ENCODE measurements at regions not wholly inside any gene's neighbourhood (a gene's known extent, or its start where the extent isn't known, plus 50 kb on each side); places are given as distances from the start of the nearest gene placed in this dataset.

DNA sequence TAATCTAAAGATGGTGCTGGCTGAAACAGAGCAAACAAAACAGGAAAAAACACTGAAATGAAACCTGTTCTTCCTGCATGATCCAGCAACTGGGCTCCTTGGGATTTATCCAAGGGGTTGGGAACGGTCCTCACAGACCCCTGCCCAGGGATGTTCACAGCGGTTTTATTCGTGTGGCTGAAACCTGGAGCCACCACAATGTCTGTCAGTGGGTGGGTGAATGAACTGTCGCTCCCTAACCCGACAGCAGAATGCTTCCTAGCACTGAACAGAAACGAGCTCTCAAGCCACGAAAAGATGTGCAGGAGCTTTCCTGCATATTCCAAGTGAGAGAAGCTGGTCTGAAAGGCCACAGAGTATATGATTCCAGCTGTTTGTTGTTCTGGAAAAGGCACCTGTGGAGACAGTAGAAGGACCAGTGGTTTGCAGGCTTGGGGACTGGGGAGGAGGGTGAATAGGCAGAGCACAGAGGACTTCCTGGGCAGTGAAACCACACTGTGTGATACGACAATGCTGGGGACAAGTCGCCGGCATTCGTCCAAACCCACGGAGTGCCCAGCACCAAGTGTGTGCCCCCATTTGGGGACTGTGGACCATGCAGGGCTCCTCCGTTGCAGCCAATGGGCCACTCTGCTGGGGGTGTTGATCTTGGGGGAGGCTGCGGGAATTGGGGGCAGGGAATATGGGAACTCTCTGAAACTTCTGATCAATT lies 73.9 kb downstream of the TEX29 start:
- Mint-ChIP-seq H3K27me3 (ENCODE audit: insufficient read depth, low read depth, poor library complexity) (peaks cover 7% of the 10 kb centered on the region), H3K9me3 (peaks cover 9% of the 10 kb centered on the region; the same call in 2 of the 3 replicates), H3K27ac (no peak overlapping the region), H3K4me3 (no peak overlapping the region), H3K36me3 (ENCODE audit: low read depth) (no peaks in the 10 kb centered on the region), H3K4me1 (no peaks in the 10 kb centered on the region)
- Histone ChIP-seq H3K79me2 (replicated peaks; ENCODE audit: insufficient read depth) (no peaks in the 10 kb centered on the region), H3K9me2 (ENCODE audit: insufficient read depth) (no peaks in the 10 kb centered on the region), H3K4me1 (ENCODE audit: insufficient read depth) (no peaks in the 10 kb centered on the region), H3K27me3 (ENCODE audit: insufficient read depth) (no peaks in the 10 kb centered on the region), H2AFZ (no peak overlapping the region), H3K4me2 (no peak overlapping the region), H4K20me1 (replicated peaks; ENCODE audit: insufficient read depth) (no peaks in the 10 kb centered on the region), H3F3A (replicated peaks; ENCODE audit: low read depth) (no peaks in the 10 kb centered on the region), H3K27ac (ENCODE audit: low read depth) (no peak overlapping the region), H3K36me3 (ENCODE audit: insufficient read depth) (no peaks in the 10 kb centered on the region), H3K4me3 (no peak overlapping the region)
- ATAC-seq = no peak
- no peak for DNase-seq (ENCODE audit: low spot score)
- TF ChIP-seq EZH2 (IDR thresholded peaks at IDR 0.05; ENCODE audit: low read depth, unreplicated experiment) = no peak
- TF ChIP-seq, protein P1, sequence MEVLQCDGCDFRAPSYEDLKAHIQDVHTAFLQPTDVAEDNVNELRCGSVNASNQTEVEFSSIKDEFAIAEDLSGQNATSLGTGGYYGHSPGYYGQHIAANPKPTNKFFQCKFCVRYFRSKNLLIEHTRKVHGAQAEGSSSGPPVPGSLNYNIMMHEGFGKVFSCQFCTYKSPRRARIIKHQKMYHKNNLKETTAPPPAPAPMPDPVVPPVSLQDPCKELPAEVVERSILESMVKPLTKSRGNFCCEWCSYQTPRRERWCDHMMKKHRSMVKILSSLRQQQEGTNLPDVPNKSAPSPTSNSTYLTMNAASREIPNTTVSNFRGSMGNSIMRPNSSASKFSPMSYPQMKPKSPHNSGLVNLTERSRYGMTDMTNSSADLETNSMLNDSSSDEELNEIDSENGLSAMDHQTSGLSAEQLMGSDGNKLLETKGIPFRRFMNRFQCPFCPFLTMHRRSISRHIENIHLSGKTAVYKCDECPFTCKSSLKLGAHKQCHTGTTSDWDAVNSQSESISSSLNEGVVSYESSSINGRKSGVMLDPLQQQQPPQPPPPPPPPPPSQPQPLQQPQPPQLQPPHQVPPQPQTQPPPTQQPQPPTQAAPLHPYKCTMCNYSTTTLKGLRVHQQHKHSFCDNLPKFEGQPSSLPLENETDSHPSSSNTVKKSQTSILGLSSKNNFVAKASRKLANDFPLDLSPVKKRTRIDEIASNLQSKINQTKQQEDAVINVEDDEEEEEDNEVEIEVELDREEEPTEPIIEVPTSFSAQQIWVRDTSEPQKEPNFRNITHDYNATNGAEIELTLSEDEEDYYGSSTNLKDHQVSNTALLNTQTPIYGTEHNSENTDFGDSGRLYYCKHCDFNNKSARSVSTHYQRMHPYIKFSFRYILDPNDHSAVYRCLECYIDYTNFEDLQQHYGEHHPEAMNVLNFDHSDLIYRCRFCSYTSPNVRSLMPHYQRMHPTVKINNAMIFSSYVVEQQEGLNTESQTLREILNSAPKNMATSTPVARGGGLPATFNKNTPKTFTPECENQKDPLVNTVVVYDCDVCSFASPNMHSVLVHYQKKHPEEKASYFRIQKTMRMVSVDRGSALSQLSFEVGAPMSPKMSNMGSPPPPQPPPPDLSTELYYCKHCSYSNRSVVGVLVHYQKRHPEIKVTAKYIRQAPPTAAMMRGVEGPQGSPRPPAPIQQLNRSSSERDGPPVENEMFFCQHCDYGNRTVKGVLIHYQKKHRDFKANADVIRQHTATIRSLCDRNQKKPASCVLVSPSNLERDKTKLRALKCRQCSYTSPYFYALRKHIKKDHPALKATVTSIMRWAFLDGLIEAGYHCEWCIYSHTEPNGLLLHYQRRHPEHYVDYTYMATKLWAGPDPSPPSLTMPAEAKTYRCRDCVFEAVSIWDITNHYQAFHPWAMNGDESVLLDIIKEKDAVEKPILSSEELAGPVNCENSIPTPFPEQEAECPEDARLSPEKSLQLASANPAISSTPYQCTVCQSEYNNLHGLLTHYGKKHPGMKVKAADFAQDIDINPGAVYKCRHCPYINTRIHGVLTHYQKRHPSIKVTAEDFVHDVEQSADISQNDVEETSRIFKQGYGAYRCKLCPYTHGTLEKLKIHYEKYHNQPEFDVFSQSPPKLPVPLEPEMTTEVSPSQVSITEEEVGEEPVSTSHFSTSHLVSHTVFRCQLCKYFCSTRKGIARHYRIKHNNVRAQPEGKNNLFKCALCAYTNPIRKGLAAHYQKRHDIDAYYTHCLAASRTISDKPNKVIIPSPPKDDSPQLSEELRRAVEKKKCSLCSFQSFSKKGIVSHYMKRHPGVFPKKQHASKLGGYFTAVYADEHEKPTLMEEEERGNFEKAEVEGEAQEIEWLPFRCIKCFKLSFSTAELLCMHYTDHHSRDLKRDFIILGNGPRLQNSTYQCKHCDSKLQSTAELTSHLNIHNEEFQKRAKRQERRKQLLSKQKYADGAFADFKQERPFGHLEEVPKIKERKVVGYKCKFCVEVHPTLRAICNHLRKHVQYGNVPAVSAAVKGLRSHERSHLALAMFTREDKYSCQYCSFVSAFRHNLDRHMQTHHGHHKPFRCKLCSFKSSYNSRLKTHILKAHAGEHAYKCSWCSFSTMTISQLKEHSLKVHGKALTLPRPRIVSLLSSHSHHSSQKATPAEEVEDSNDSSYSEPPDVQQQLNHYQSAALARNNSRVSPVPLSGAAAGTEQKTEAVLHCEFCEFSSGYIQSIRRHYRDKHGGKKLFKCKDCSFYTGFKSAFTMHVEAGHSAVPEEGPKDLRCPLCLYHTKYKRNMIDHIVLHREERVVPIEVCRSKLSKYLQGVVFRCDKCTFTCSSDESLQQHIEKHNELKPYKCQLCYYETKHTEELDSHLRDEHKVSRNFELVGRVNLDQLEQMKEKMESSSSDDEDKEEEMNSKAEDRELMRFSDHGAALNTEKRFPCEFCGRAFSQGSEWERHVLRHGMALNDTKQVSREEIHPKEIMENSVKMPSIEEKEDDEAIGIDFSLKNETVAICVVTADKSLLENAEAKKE (CRISPR knock-in tag; IDR thresholded peaks at IDR 0.05) = no peak
- TF ChIP-seq NANOG (IDR thresholded peaks at IDR 0.05; ENCODE audit: borderline replicate concordance) = no peak
- TF ChIP-seq JUNB (IDR thresholded peaks at IDR 0.05; ENCODE audit: unreplicated experiment) = no peak
- TF ChIP-seq ZNF331 (CRISPR knock-in tag; IDR thresholded peaks at IDR 0.05; ENCODE audit: low read depth) = no peak
- TF ChIP-seq, protein P2, sequence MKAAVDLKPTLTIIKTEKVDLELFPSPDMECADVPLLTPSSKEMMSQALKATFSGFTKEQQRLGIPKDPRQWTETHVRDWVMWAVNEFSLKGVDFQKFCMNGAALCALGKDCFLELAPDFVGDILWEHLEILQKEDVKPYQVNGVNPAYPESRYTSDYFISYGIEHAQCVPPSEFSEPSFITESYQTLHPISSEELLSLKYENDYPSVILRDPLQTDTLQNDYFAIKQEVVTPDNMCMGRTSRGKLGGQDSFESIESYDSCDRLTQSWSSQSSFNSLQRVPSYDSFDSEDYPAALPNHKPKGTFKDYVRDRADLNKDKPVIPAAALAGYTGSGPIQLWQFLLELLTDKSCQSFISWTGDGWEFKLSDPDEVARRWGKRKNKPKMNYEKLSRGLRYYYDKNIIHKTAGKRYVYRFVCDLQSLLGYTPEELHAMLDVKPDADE (IDR thresholded peaks at IDR 0.05) = no peak
- no peak for TF ChIP-seq STAT1 (IDR thresholded peaks at IDR 0.05; ENCODE audit: unreplicated experiment)
- no peak for TF ChIP-seq POLR2AphosphoS5 (IDR thresholded peaks at IDR 0.05; ENCODE audit: low read depth)
- no peak for TF ChIP-seq EZH2phosphoT487 (IDR thresholded peaks at IDR 0.05; ENCODE audit: unreplicated experiment)
- no peak for TF ChIP-seq ZNF114 (CRISPR knock-in tag; IDR thresholded peaks at IDR 0.05)
- TF ChIP-seq, protein P3, sequence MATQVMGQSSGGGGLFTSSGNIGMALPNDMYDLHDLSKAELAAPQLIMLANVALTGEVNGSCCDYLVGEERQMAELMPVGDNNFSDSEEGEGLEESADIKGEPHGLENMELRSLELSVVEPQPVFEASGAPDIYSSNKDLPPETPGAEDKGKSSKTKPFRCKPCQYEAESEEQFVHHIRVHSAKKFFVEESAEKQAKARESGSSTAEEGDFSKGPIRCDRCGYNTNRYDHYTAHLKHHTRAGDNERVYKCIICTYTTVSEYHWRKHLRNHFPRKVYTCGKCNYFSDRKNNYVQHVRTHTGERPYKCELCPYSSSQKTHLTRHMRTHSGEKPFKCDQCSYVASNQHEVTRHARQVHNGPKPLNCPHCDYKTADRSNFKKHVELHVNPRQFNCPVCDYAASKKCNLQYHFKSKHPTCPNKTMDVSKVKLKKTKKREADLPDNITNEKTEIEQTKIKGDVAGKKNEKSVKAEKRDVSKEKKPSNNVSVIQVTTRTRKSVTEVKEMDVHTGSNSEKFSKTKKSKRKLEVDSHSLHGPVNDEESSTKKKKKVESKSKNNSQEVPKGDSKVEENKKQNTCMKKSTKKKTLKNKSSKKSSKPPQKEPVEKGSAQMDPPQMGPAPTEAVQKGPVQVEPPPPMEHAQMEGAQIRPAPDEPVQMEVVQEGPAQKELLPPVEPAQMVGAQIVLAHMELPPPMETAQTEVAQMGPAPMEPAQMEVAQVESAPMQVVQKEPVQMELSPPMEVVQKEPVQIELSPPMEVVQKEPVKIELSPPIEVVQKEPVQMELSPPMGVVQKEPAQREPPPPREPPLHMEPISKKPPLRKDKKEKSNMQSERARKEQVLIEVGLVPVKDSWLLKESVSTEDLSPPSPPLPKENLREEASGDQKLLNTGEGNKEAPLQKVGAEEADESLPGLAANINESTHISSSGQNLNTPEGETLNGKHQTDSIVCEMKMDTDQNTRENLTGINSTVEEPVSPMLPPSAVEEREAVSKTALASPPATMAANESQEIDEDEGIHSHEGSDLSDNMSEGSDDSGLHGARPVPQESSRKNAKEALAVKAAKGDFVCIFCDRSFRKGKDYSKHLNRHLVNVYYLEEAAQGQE (IDR thresholded peaks at IDR 0.05; ENCODE audit: unreplicated experiment) = no peak
- TF ChIP-seq CREB1 (CRISPR knock-in tag; IDR thresholded peaks at IDR 0.05; ENCODE audit: low read depth) = no peak
- TF ChIP-seq, protein P4, sequence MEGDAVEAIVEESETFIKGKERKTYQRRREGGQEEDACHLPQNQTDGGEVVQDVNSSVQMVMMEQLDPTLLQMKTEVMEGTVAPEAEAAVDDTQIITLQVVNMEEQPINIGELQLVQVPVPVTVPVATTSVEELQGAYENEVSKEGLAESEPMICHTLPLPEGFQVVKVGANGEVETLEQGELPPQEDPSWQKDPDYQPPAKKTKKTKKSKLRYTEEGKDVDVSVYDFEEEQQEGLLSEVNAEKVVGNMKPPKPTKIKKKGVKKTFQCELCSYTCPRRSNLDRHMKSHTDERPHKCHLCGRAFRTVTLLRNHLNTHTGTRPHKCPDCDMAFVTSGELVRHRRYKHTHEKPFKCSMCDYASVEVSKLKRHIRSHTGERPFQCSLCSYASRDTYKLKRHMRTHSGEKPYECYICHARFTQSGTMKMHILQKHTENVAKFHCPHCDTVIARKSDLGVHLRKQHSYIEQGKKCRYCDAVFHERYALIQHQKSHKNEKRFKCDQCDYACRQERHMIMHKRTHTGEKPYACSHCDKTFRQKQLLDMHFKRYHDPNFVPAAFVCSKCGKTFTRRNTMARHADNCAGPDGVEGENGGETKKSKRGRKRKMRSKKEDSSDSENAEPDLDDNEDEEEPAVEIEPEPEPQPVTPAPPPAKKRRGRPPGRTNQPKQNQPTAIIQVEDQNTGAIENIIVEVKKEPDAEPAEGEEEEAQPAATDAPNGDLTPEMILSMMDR (conservative IDR thresholded peaks at IDR 0.05; ENCODE audit: low read depth in 2 of 2) = no peak

All from GM23338 (cell line).